CD4-positive, alpha-beta T cell (primary cell): ENCODE measurements at regions not wholly inside any gene's neighbourhood (a gene's known extent, or its start where the extent isn't known, plus 50 kb on each side); places are given as distances from the start of the nearest gene placed in this dataset.

Source experiments
- ATAC-seq: fragments of 200-7000 bp; cut with Tn5 transposase; one replicate; pipeline ENCODE4 v1.10.0; 2022; ENCODE audit warnings: mild to moderate bottlenecking; ENCODE audit not compliant: poor library complexity
- CTCF ChIA-PET: fragments of 350-600 bp; sonication (Branson Sonifier 250); formaldehyde crosslinking; loops from one replicate; lab custom pipeline; 2021; ENCODE audit warnings: antibody characterized with exemption, inconsistent platforms; lab: Charles Lee
- POLR2A ChIA-PET: fragments of 350-600 bp; sonication (Branson Sonifier 250); formaldehyde crosslinking; loops from one replicate; lab custom pipeline; 2021; ENCODE audit warnings: antibody characterized with exemption, inconsistent platforms; lab: Charles Lee
- DNase-seq, 14 experiments: peaks; one replicate each; pipeline ENCODE4 v3.0.0-alpha.2; 2013 to 2020; ENCODE audit warnings: mixed read lengths in 2 of 14
- H3K27ac ChIP-seq, 2 donors: one replicate each; pipeline versions ENCODE4 v1.5.1 to v1.7.0; 2013; ENCODE audit warnings: low read length in 2 of 2, low read depth in 1 of 2, mild to moderate bottlenecking in 1 of 2
- H3K27me3 ChIP-seq, 2 experiments: 1 replicate in 1 of 2; 2 replicates in 1 of 2; pipeline versions ENCODE4 v1.6.1 to v1.7.0; 2013; ENCODE audit warnings: low read length in 2 of 2, control low read depth in 1 of 2, mild to moderate bottlenecking in 1 of 2, moderate library complexity in 1 of 2; ENCODE audit not compliant: insufficient read depth in 2 of 2, control insufficient read depth in 1 of 2
- H3K36me3 ChIP-seq: one replicate; pipeline ENCODE4 v1.6.1; 2013; ENCODE audit warnings: low read length, control low read depth; ENCODE audit not compliant: insufficient read depth
- H3K4me1 ChIP-seq: one replicate; pipeline ENCODE4 v1.6.1; 2013; ENCODE audit warnings: low read length, control low read depth; ENCODE audit not compliant: insufficient read depth
- H3K4me3 ChIP-seq: one replicate; pipeline ENCODE4 v1.5.1; 2013; ENCODE audit warnings: mild to moderate bottlenecking, low read length, moderate library complexity
- H3K9me3 ChIP-seq, 2 experiments: 1 replicate in 1 of 2; 2 replicates in 1 of 2; pipeline versions ENCODE4 v1.6.1 to v1.7.0; 2013; ENCODE audit warnings: low read length in 2 of 2, mild to moderate bottlenecking in 2 of 2, control low read depth in 1 of 2, moderate library complexity in 1 of 2; ENCODE audit not compliant: control insufficient read depth in 1 of 2, insufficient read depth in 1 of 2
- H3K27ac Mint-ChIP-seq: one replicate; pipeline ENCODE4 v1.8.0; 2020; ENCODE audit warnings: mixed read lengths
- H3K27me3 Mint-ChIP-seq: one replicate; pipeline ENCODE4 v1.8.0; 2021; ENCODE audit warnings: mixed read lengths
- H3K36me3 Mint-ChIP-seq: one replicate; pipeline ENCODE4 v1.8.0; 2021; ENCODE audit warnings: low read depth, mixed read lengths
- H3K4me1 Mint-ChIP-seq: one replicate; pipeline ENCODE4 v1.8.0; 2021; ENCODE audit warnings: low read depth, mixed read lengths
- H3K4me3 Mint-ChIP-seq: one replicate; pipeline ENCODE4 v1.8.0; 2020; ENCODE audit warnings: mild to moderate bottlenecking, mixed read lengths
- H3K9me3 Mint-ChIP-seq: one replicate; pipeline ENCODE4 v1.8.0; 2020; ENCODE audit warnings: mixed read lengths
- CTCF ChIP-seq: fragments of 200-600 bp; IDR thresholded peaks from one replicate; pipeline ENCODE4 v1.8.0; 2022; ENCODE audit warnings: antibody characterized with exemption, mild to moderate bottlenecking
- intact Hi-C, 2 experiments: fragments of 100-400 bp; cut with DNase I in 1 of 2; cut with micrococcal nuclease in 1 of 2; formaldehyde crosslinking; loops; one replicate each; pipeline versions ENCODE4 v1.15.1 to v1.9.0; 2023 to 2025; cut with DNase I, micrococcal nuclease

- H3K27ac ChIP-seq: no peak overlapping the region
- ChIA-PET POLR2A (no interaction called here), CTCF (no interaction called here)
- Mint-ChIP-seq H3K36me3 (no peaks in the 10 kb centered on the region), H3K4me3 (no peak overlapping the region), H3K4me1 (peaks cover 20% of the 10 kb centered on the region), H3K27me3 (no peaks in the 10 kb centered on the region), H3K27ac (no peak overlapping the region), H3K9me3 (no peaks in the 10 kb centered on the region)
- no peaks in the 10 kb centered on the region for H3K36me3 ChIP-seq
- DNase-seq (no peak), ATAC-seq (no peak)
- no peaks in the 10 kb centered on the region for H3K9me3 ChIP-seq
- TF ChIP-seq CTCF: no peak
- H3K4me1 ChIP-seq: peaks cover 10% of the 10 kb centered on the region
- no peak overlapping the region for H3K4me3 ChIP-seq
- intact Hi-C loops: loop anchor here in 1 of 2 experiments (5.0 to 10.0 kb wide), 2 partner anchors 379 to 601 kb away; no protein-coding TSS in a partner anchor
- no peaks in the 10 kb centered on the region for H3K27me3 ChIP-seq
These were observed 164.6 kb downstream of the FASLG start for GRCh38 chr1:172823534-172823933.

GRCh38 chr1:172824209-172824608 lies 165.3 kb downstream of the FASLG start:
- POLR2A ChIA-PET: no interaction called here
- Mint-ChIP-seq H3K4me1 (peaks cover 14% of the 10 kb centered on the region), H3K36me3 (no peaks in the 10 kb centered on the region), H3K4me3 (no peak overlapping the region), H3K9me3 (no peaks in the 10 kb centered on the region), H3K27me3 (no peaks in the 10 kb centered on the region), H3K27ac (no peak overlapping the region)
- H3K4me3 ChIP-seq: no peak overlapping the region
- no peaks in the 10 kb centered on the region for H3K27me3 ChIP-seq
- intact Hi-C loops: loop anchor here in 1 of 2 experiments (5.0 to 10.0 kb wide), 2 partner anchors 378 to 601 kb away; no protein-coding TSS in a partner anchor
- no peaks in the 10 kb centered on the region for H3K36me3 ChIP-seq
- CTCF ChIA-PET: no interaction called here
- H3K27ac ChIP-seq: no peak overlapping the region
- H3K4me1 ChIP-seq: peaks cover 4% of the 10 kb centered on the region
- TF ChIP-seq CTCF: no peak
- ATAC-seq (no peak), DNase-seq (no peak)
- H3K9me3 ChIP-seq: no peaks in the 10 kb centered on the region

GRCh38 chr1:172826096-172826741 lies 167.3 kb downstream of the FASLG start:
- CTCF ChIA-PET: interaction anchor here (0.6 to 1.5 kb wide), 6 partner anchors 40 to 225 kb away, joined by 3 to 4 read pairs (median 3); no protein-coding TSS in a partner anchor
- ATAC-seq: no peak
- no peaks in the 10 kb centered on the region for H3K4me1 ChIP-seq
- H3K9me3 ChIP-seq: no peaks in the 10 kb centered on the region
- POLR2A ChIA-PET: interaction anchor here (0.9 to 2.8 kb wide), 3 partner anchors 62 to 376 kb away, joined by 3 to 10 read pairs (median 4); no protein-coding TSS in a partner anchor
- H3K4me3 Mint-ChIP-seq: no peak overlapping the region
- peak; percentile 63 for TF ChIP-seq CTCF
- no peaks in the 10 kb centered on the region for H3K36me3 ChIP-seq
- no peaks in the 10 kb centered on the region for H3K36me3 Mint-ChIP-seq
- H3K9me3 Mint-ChIP-seq: no peaks in the 10 kb centered on the region
- no peak overlapping the region for H3K27ac ChIP-seq
- no peak overlapping the region for H3K27ac Mint-ChIP-seq
- peak in 3 of 14 experiments; percentile 29 to 35 (median 34) for DNase-seq
- H3K27me3 Mint-ChIP-seq: no peaks in the 10 kb centered on the region
- intact Hi-C loops: loop anchor here in 1 of 2 experiments (5.0 to 10.0 kb wide), 2 partner anchors 79 to 599 kb away; no protein-coding TSS in a partner anchor
- no peaks in the 10 kb centered on the region for H3K27me3 ChIP-seq
- no peaks in the 10 kb centered on the region for H3K4me1 Mint-ChIP-seq
- no peak overlapping the region for H3K4me3 ChIP-seq
